Uterus (tissue), 2 donors: ENCODE measurements at regions not wholly inside any gene's neighbourhood (a gene's known extent, or its start where the extent isn't known, plus 50 kb on each side); places are given as distances from the start of the nearest gene placed in this dataset.

ENCODE experiments used
- POLR2A ChIP-seq, 2 donors: fragments of 450-650 bp; IDR thresholded peaks; one replicate each; pipeline ENCODE4 v1.6.1; 2016; ENCODE audit warnings: antibody characterized with exemption in 2 of 2, mild to moderate bottlenecking in 1 of 2, moderate library complexity in 1 of 2
- TF ChIP-seq, protein P1 (sequence below), 4 experiments: fragments of 200-600 bp in 2 of 4; fragments of 450-650 bp in 2 of 4; sonication (generic) in 2 of 4; IDR thresholded peaks; one replicate each; pipeline ENCODE4 v1.5.1; 2016 to 2019; ENCODE audit warnings: antibody characterized with exemption in 4 of 4, mild to moderate bottlenecking in 2 of 4, moderate library complexity in 1 of 4

DNA sequence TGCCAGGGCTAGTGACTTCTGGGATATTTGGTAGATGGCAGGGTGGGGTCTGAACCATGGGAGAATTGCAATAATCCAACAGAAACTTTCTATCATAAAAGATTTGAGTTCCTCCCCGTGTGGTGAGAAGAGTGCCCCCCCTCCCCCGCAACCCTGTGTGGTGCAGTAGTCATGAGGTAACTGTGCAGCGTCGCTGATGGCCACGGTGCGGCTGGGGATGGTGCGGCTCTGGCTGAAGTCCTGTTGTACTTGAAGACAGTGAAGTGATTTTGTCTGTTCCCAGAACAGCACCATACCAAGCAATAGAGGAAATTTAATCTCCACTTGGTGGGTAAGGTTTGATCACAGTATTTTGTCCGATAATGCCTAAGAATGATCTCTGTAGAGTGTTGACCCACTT is 654.8 kb upstream of the POU3F2 start:
- no peak for TF ChIP-seq POLR2A (IDR thresholded peaks at IDR 0.05)
- TF ChIP-seq, protein P1, sequence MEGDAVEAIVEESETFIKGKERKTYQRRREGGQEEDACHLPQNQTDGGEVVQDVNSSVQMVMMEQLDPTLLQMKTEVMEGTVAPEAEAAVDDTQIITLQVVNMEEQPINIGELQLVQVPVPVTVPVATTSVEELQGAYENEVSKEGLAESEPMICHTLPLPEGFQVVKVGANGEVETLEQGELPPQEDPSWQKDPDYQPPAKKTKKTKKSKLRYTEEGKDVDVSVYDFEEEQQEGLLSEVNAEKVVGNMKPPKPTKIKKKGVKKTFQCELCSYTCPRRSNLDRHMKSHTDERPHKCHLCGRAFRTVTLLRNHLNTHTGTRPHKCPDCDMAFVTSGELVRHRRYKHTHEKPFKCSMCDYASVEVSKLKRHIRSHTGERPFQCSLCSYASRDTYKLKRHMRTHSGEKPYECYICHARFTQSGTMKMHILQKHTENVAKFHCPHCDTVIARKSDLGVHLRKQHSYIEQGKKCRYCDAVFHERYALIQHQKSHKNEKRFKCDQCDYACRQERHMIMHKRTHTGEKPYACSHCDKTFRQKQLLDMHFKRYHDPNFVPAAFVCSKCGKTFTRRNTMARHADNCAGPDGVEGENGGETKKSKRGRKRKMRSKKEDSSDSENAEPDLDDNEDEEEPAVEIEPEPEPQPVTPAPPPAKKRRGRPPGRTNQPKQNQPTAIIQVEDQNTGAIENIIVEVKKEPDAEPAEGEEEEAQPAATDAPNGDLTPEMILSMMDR (IDR thresholded peaks at IDR 0.05), result no peak
